Kidney (tissue), 13 donors: ENCODE measurements at regions not wholly inside any gene's neighbourhood (a gene's known extent, or its start where the extent isn't known, plus 50 kb on each side); places are given as distances from the start of the nearest gene placed in this dataset.

Experiments used
- DNase-seq, 5 donors: peaks; one replicate each; pipeline ENCODE4 v3.0.0-alpha.2; 2013 to 2020
- FAIRE-seq: peaks from 2 replicates; lab custom pipeline; 2012; peaks lifted over from hg19 to GRCh38; lab: Jason Lieb, UNC
- H3K27ac ChIP-seq, 2 donors: one replicate each; pipeline ENCODE4 v1.7.0; 2013; ENCODE audit warnings: low read depth in 2 of 2, low read length in 2 of 2, inconsistent platforms in 1 of 2
- H3K27me3 ChIP-seq: one replicate; pipeline ENCODE4 v1.7.1; 2013; ENCODE audit warnings: low read length, inconsistent platforms; ENCODE audit not compliant: control insufficient read depth, insufficient read depth
- H3K36me3 ChIP-seq, 3 donors: one replicate each; pipeline versions ENCODE4 v1.7.0 to v1.7.1; 2013; ENCODE audit warnings: low read length in 3 of 3, control low read depth in 1 of 3, inconsistent platforms in 1 of 3; ENCODE audit not compliant: insufficient read depth in 3 of 3, control insufficient read depth in 2 of 3
- H3K4me1 ChIP-seq, 3 donors: one replicate each; pipeline versions ENCODE4 v1.7.0 to v1.7.1; 2013; ENCODE audit warnings: low read length in 3 of 3, inconsistent platforms in 1 of 3, low read depth in 1 of 3; ENCODE audit not compliant: control insufficient read depth in 2 of 3, insufficient read depth in 2 of 3
- H3K4me3 ChIP-seq, 3 donors: one replicate each; pipeline versions ENCODE4 v1.7.0 to v1.8.1; 2013; ENCODE audit warnings: low read length in 3 of 3, control low read depth in 1 of 3, inconsistent platforms in 1 of 3
- H3K9ac ChIP-seq, 3 donors: one replicate each; pipeline versions ENCODE4 v1.7.0 to v1.7.1; 2013; ENCODE audit warnings: low read length in 3 of 3, control low read depth in 1 of 3, inconsistent platforms in 1 of 3
- H3K9me3 ChIP-seq, 3 donors: one replicate each; pipeline versions ENCODE4 v1.7.0 to v1.7.1; 2013; ENCODE audit warnings: low read length in 3 of 3, control low read depth in 1 of 3, inconsistent platforms in 1 of 3; ENCODE audit not compliant: control insufficient read depth in 2 of 3, insufficient read depth in 1 of 3
- intact Hi-C: fragments of 100-400 bp; cut with DNase I; formaldehyde crosslinking; loops from one replicate; pipeline ENCODE4 v1.11.1; 2022
- TF ChIP-seq, protein P1 (sequence below): IDR thresholded peaks from 3 replicates; pipeline ENCODE4 v1.5.1; 2012; ENCODE audit warnings: mild to moderate bottlenecking, moderate library complexity, borderline replicate concordance; ENCODE audit not compliant: insufficient read depth; ENCODE audit errors: extremely low read depth
- donor health status: control.
- donor health status: control.
- donor health status: control.
- donor health status: control.
- donor health status: control.
- donor health status: DM: yes; HTN: yes; CAD: no.
- donor health status: Normal renal cell carcinoma (clear cell type).

DNA sequence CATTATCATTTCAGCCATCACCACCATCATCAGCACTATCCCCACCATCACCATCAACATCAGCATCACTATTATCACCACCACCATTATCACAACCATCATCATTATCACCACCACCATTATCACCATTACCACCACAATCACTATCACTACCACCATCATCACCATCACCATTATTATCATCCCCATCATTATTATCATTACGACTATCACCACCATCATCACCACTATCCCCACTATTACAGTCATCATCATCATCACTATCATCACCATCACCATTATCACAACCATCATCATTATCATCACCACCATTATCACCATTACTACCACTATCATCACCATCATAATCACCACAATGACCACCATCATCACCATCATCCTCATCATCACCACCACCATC, 50.4 kb upstream of the CMKLR1 start:
- H3K36me3 ChIP-seq: no peaks in the 10 kb centered on the region
- intact Hi-C loops: no loop called here
- no peak overlapping the region for H3K4me3 ChIP-seq
- TF ChIP-seq, protein P1, sequence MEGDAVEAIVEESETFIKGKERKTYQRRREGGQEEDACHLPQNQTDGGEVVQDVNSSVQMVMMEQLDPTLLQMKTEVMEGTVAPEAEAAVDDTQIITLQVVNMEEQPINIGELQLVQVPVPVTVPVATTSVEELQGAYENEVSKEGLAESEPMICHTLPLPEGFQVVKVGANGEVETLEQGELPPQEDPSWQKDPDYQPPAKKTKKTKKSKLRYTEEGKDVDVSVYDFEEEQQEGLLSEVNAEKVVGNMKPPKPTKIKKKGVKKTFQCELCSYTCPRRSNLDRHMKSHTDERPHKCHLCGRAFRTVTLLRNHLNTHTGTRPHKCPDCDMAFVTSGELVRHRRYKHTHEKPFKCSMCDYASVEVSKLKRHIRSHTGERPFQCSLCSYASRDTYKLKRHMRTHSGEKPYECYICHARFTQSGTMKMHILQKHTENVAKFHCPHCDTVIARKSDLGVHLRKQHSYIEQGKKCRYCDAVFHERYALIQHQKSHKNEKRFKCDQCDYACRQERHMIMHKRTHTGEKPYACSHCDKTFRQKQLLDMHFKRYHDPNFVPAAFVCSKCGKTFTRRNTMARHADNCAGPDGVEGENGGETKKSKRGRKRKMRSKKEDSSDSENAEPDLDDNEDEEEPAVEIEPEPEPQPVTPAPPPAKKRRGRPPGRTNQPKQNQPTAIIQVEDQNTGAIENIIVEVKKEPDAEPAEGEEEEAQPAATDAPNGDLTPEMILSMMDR: no peak
- DNase-seq: no peak
- FAIRE-seq: no peak
- no peak overlapping the region for H3K27ac ChIP-seq
- no peaks in the 10 kb centered on the region for H3K9me3 ChIP-seq
- no peak overlapping the region for H3K9ac ChIP-seq
- H3K27me3 ChIP-seq: no peaks in the 10 kb centered on the region
- H3K4me1 ChIP-seq: no peaks in the 10 kb centered on the region
